HL-60 (cell line): ENCODE measurements at regions not wholly inside any gene's neighbourhood (a gene's known extent, or its start where the extent isn't known, plus 50 kb on each side); places are given as distances from the start of the nearest gene placed in this dataset.

Experiments used
- DNase-seq, 2 experiments: peaks; one replicate each; pipeline ENCODE4 v3.0.0-alpha.2; 2010 to 2020; ENCODE audit warnings: low read depth in 1 of 2, low spot score in 1 of 2
- H3K27ac ChIP-seq: fragments of 250-450 bp; sonication (Bioruptor Pico); replicated peaks from 2 replicates; pipeline ENCODE4 v1.5.1; 2020; ENCODE audit warnings: mild to moderate bottlenecking, moderate library complexity
- H3K27me3 ChIP-seq: fragments of 250-450 bp; sonication (Bioruptor Pico); 2 replicates; pipeline ENCODE4 v1.5.1; 2021; ENCODE audit warnings: mild to moderate bottlenecking, moderate library complexity; ENCODE audit not compliant: insufficient read depth, poor library complexity, severe bottlenecking
- H3K4me3 ChIP-seq: replicated peaks from 2 replicates; pipeline ENCODE4 v1.5.1; 2011; ENCODE audit warnings: mild to moderate bottlenecking, control low read depth, low read length; ENCODE audit not compliant: insufficient read depth
- GABPA ChIP-seq: IDR thresholded peaks from 2 replicates; pipeline ENCODE4 v1.6.1; 2012; ENCODE audit warnings: low read depth
- POLR2AphosphoS5 ChIP-seq: IDR thresholded peaks from 2 replicates; pipeline ENCODE4 v1.6.1; 2012; ENCODE audit warnings: low read depth
- SPI1 ChIP-seq: IDR thresholded peaks from 2 replicates; pipeline ENCODE4 v1.6.1; 2012; ENCODE audit warnings: low read depth, mild to moderate bottlenecking, borderline replicate concordance
- TF ChIP-seq, protein P1 (sequence below): IDR thresholded peaks from one replicate; pipeline ENCODE4 v1.5.1; 2011; ENCODE audit warnings: low read length, control low read depth, inconsistent platforms; ENCODE audit not compliant: insufficient read depth
- TF ChIP-seq, protein P2 (sequence below): IDR thresholded peaks from 2 replicates; pipeline ENCODE4 v1.6.1; 2012; ENCODE audit warnings: low read depth; ENCODE audit not compliant: insufficient replicate concordance

DNA sequence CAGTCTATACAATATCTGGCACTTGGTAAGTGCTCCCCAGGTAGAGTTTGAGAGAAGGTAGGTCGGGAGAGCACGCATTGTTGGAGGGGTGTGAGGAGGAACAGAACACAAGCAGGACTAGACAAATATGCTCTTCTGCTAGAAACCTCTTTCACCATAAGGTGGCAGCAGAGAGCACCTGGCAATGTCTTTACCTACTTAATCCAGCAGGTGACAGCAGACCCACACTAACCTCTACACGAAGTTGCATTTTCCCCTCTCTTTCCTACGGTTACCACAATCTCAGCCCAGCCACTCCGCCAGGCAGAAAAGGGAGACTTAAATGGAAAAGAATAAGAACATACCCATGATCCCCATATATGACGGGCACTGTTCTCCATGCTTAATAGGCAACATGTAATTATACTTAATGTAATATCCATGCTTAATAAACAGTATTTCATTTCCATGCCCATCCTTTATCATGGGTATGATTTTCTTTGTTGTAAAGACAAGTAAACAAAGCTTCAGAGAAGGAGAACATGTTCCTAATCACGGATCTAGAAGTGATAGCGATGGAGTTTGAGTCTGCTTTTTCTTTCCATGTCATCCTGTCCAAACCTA lies 55.1 kb upstream of the CCL2 start:
- H3K4me3 ChIP-seq, result no peak overlapping the region
- H3K27me3 ChIP-seq, result no peaks in the 10 kb centered on the region
- TF ChIP-seq, protein P1, sequence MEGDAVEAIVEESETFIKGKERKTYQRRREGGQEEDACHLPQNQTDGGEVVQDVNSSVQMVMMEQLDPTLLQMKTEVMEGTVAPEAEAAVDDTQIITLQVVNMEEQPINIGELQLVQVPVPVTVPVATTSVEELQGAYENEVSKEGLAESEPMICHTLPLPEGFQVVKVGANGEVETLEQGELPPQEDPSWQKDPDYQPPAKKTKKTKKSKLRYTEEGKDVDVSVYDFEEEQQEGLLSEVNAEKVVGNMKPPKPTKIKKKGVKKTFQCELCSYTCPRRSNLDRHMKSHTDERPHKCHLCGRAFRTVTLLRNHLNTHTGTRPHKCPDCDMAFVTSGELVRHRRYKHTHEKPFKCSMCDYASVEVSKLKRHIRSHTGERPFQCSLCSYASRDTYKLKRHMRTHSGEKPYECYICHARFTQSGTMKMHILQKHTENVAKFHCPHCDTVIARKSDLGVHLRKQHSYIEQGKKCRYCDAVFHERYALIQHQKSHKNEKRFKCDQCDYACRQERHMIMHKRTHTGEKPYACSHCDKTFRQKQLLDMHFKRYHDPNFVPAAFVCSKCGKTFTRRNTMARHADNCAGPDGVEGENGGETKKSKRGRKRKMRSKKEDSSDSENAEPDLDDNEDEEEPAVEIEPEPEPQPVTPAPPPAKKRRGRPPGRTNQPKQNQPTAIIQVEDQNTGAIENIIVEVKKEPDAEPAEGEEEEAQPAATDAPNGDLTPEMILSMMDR, result peak; percentile 100
- no peak for TF ChIP-seq GABPA
- no peak overlapping the region for H3K27ac ChIP-seq
- DNase-seq, result peak; percentile 76 to 84

DNA sequence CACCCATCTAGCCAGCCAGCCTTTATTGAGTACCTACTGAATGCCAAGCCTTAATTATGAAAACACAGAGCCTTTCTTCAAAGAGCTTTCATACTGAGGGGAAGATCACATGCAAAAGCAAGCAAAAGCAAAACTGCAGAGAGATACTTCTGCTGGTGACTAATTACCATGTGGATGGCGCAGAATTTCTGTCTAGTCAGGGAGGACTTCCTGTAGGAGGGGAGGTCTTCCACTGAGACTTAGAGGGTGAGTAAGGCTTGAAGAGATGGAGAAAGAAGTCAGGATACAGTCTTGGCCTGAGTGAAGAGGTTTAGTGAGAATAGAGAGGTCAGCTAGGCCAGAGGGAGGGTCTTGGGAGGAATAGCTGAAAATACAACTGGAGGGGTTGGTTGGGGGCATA lies 53.9 kb upstream of the CCL2 start:
- DNase-seq, result no peak
- TF ChIP-seq POLR2AphosphoS5 (no peak), GABPA (no peak), SPI1 (no peak)
- TF ChIP-seq, protein P2, sequence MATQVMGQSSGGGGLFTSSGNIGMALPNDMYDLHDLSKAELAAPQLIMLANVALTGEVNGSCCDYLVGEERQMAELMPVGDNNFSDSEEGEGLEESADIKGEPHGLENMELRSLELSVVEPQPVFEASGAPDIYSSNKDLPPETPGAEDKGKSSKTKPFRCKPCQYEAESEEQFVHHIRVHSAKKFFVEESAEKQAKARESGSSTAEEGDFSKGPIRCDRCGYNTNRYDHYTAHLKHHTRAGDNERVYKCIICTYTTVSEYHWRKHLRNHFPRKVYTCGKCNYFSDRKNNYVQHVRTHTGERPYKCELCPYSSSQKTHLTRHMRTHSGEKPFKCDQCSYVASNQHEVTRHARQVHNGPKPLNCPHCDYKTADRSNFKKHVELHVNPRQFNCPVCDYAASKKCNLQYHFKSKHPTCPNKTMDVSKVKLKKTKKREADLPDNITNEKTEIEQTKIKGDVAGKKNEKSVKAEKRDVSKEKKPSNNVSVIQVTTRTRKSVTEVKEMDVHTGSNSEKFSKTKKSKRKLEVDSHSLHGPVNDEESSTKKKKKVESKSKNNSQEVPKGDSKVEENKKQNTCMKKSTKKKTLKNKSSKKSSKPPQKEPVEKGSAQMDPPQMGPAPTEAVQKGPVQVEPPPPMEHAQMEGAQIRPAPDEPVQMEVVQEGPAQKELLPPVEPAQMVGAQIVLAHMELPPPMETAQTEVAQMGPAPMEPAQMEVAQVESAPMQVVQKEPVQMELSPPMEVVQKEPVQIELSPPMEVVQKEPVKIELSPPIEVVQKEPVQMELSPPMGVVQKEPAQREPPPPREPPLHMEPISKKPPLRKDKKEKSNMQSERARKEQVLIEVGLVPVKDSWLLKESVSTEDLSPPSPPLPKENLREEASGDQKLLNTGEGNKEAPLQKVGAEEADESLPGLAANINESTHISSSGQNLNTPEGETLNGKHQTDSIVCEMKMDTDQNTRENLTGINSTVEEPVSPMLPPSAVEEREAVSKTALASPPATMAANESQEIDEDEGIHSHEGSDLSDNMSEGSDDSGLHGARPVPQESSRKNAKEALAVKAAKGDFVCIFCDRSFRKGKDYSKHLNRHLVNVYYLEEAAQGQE, result no peak
- TF ChIP-seq, protein P1, result no peak
- Histone ChIP-seq H3K4me3 (no peak overlapping the region), H3K27me3 (no peaks in the 10 kb centered on the region), H3K27ac (no peak overlapping the region)

DNA sequence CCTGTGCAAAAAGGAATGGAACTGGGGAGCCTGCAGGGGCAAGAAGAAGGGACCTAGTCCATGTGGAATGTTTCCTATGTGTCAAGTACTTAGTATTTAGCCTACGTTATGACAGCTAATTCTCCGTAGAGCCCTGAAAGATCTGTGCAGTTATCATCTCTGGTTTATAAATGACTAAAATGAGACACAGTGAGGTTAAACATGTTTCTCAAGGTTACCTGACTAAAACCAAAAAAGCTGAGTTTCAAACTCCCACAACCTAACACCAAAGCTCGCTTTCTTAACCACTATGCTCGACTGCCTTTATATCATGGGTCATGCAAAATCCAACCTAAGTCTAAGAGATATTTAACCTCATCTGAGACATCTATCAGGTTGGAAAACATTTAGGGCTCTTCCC lies 53.3 kb upstream of the CCL2 start:
- TF ChIP-seq, protein P2, result no peak
- no peak for TF ChIP-seq POLR2AphosphoS5
- TF ChIP-seq, protein P1, result no peak
- TF ChIP-seq GABPA, result no peak
- TF ChIP-seq SPI1, result no peak
- H3K27ac ChIP-seq, result no peak overlapping the region
- H3K27me3 ChIP-seq, result no peaks in the 10 kb centered on the region
- no peak overlapping the region for H3K4me3 ChIP-seq
- no peak for DNase-seq

DNA sequence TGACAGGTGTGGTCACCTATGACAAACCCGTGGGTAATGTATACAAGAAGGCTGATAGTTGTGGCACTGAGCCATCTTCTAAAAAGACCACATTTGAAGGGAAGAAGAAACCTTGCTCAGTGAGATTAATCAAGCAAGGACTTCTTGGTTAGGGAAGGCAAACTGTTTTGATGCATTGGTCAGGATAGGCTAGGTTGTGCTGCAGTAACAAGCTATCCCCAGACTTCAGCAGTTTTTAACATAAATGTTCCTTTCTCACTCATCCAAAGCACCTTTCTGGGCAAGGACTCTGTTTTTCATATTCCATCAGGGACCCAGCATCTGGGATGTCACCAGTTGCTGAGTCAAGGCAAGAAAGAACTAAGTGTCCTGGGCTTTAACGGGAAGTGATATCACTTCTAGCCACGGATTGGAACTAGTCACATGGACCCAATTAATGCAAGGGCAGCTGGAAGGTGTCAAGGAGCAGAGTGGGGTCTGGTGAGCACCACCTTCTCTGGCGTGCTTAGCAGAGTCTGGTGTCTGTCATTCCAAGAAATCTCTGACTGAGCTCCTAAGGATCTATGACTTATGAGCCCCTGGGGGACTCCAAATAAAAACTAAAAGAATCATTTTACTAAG lies 52.0 kb upstream of the CCL2 start:
- no peak for DNase-seq
- H3K27me3 ChIP-seq, result no peaks in the 10 kb centered on the region
- no peak overlapping the region for H3K4me3 ChIP-seq
- TF ChIP-seq, protein P1, result no peak
- no peak for TF ChIP-seq SPI1
- TF ChIP-seq, protein P2, result no peak
- no peak overlapping the region for H3K27ac ChIP-seq
